Peyer's patch (tissue), 4 donors: ENCODE measurements at regions not wholly inside any gene's neighbourhood (a gene's known extent, or its start where the extent isn't known, plus 50 kb on each side); places are given as distances from the start of the nearest gene placed in this dataset.

ENCODE experiments used
- POLR2A ChIP-seq, 2 donors: fragments of 450-650 bp; IDR thresholded peaks; one replicate each; pipeline ENCODE4 v1.5.1; 2017; ENCODE audit warnings: antibody characterized with exemption in 2 of 2, mild to moderate bottlenecking in 2 of 2, moderate library complexity in 2 of 2
- TF ChIP-seq, protein P1 (sequence below), 6 experiments: fragments of 450-650 bp in 4 of 6; fragments of 200-600 bp in 2 of 6; sonication (generic) in 1 of 6; IDR thresholded peaks; one replicate each; pipeline ENCODE4 v1.5.1; 2017 to 2019; ENCODE audit warnings: antibody characterized with exemption in 6 of 6, mild to moderate bottlenecking in 3 of 6, moderate library complexity in 1 of 6

DNA sequence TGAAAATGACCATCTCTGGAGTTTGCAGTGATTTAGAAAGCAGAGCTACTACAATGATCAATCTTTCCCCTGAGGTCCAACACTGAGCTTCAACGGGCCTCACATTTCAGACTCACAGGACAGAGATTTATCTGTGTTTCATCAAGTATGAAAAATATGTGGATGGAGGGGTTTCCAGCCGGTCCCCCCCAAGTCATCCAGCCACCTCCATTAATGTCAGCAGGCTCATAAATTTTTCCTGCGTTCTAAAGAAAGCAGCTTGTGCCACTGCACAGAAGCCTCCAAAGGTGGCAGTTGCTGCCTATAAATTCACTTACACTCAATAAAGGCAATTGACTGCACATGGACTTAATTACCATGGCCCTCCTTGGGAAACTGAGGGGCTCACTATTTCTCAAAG, 117.4 kb upstream of the ACKR3 start:
- TF ChIP-seq, protein P1, sequence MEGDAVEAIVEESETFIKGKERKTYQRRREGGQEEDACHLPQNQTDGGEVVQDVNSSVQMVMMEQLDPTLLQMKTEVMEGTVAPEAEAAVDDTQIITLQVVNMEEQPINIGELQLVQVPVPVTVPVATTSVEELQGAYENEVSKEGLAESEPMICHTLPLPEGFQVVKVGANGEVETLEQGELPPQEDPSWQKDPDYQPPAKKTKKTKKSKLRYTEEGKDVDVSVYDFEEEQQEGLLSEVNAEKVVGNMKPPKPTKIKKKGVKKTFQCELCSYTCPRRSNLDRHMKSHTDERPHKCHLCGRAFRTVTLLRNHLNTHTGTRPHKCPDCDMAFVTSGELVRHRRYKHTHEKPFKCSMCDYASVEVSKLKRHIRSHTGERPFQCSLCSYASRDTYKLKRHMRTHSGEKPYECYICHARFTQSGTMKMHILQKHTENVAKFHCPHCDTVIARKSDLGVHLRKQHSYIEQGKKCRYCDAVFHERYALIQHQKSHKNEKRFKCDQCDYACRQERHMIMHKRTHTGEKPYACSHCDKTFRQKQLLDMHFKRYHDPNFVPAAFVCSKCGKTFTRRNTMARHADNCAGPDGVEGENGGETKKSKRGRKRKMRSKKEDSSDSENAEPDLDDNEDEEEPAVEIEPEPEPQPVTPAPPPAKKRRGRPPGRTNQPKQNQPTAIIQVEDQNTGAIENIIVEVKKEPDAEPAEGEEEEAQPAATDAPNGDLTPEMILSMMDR (IDR thresholded peaks at IDR 0.05), result no peak
- TF ChIP-seq POLR2A (IDR thresholded peaks at IDR 0.05), result no peak
